ENCODE measurements at regions not wholly inside any gene's neighbourhood (a gene's known extent, or its start where the extent isn't known, plus 50 kb on each side); places are given as distances from the start of the nearest gene placed in this dataset.
A peak's percentile ranks its signal among the peaks of the same experiment; 100 is the strongest.

DNA sequence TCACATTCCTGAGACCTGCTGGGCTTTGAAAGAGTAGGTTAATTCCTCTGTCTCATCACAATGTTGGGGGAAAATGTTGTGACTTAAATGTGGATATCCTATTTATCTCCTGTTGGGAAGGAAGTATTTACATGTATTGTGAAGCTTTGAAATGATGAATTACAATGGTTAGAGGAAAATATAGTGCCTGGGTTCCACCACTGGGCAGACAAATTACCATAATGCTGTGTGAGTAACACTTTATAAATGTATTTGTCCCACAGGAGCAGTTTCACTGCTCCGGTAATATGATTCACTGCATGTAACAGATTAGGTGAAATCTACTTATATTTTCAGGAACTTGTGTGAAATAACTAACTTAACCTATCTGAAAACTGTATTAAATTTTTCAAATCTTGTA is 1476.4 kb downstream of the NLGN4Y start:
- H3K79me1 ChIP-seq (ENCODE audit: low read length), result no peaks in the 10 kb centered on the region
- no peaks in the 10 kb centered on the region for H3K27me3 ChIP-seq (ENCODE audit: insufficient read depth, low read length)
- H4K91ac ChIP-seq (ENCODE audit: low read depth, low read length), result no peak overlapping the region
- no peak overlapping the region for H3K18ac ChIP-seq (ENCODE audit: low read length)
- H3K23ac ChIP-seq (ENCODE audit: low read length), result no peak overlapping the region
- H2AFZ ChIP-seq (ENCODE audit: insufficient read depth, low read length, poor library complexity), result no peak overlapping the region
- H3K79me2 ChIP-seq (ENCODE audit: control insufficient read depth, insufficient read depth, low read length, poor library complexity), result no peaks in the 10 kb centered on the region
- H3K9me3 ChIP-seq (ENCODE audit: insufficient read depth, low read depth, low read length), result no peaks in the 10 kb centered on the region
- no peak overlapping the region for H3K4me3 ChIP-seq (ENCODE audit: low read depth, low read length)
- no peak overlapping the region for H3K14ac ChIP-seq (ENCODE audit: low read length)
- no peaks in the 10 kb centered on the region for H3K4me1 ChIP-seq (ENCODE audit: control insufficient read depth in 1 of 2, insufficient read depth in 2 of 2, low read length in 2 of 2)
- no CpG with 5 or more reads among the region's 1 CpG for WGBS (ENCODE audit: extremely low coverage, insufficient coverage, insufficient read length)
- H3K4me2 ChIP-seq (ENCODE audit: low read length), result no peak overlapping the region
- no peak for DNase-seq
- H4K12ac ChIP-seq (ENCODE audit: low read depth, low read length), result no peak overlapping the region
- H3K27ac ChIP-seq (ENCODE audit: low read depth, low read length), result no peak overlapping the region
- H4K8ac ChIP-seq (ENCODE audit: low read depth, low read length), result no peak overlapping the region
- no peak overlapping the region for H3K9ac ChIP-seq (ENCODE audit: low read length)
- no peak overlapping the region for H2AK5ac ChIP-seq (ENCODE audit: low read length)
- no peak overlapping the region for H2BK12ac ChIP-seq (ENCODE audit: low read length)
- no peaks in the 10 kb centered on the region for H3K36me3 ChIP-seq (ENCODE audit: control insufficient read depth in 1 of 2, insufficient read depth in 2 of 2, low read length in 2 of 2)
- no peak overlapping the region for H3K4ac ChIP-seq (ENCODE audit: low read depth, low read length)
- no peak overlapping the region for H2BK5ac ChIP-seq (ENCODE audit: low read depth, low read length, poor library complexity)
- H2BK120ac ChIP-seq (ENCODE audit: insufficient read depth, low read length, poor library complexity), result no peak overlapping the region

DNA sequence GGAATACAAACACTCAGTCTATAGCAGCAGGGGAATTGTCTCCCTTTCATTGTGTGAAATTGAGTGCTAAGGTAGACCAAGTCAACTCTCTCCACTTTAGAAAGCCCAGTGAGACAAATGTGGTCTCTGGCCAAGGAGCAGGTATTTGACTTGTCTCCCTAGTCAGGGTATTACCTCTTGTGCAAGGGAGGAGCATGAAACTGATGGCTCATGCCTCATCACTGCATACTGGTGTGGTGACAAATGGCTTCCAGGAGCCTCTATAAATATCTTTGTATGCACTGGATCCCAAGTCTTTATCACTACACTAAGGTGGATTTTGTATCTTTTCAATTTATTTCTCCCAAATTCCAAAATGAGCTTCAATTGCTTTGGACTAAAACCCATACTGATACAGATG is 1477.6 kb downstream of the NLGN4Y start:
- H4K12ac ChIP-seq (ENCODE audit: low read depth, low read length), result no peak overlapping the region
- no peak for DNase-seq
- H3K36me3 ChIP-seq (ENCODE audit: control insufficient read depth in 1 of 2, insufficient read depth in 2 of 2, low read length in 2 of 2), result no peaks in the 10 kb centered on the region
- no peak overlapping the region for H2AK5ac ChIP-seq (ENCODE audit: low read length)
- H2AFZ ChIP-seq (ENCODE audit: insufficient read depth, low read length, poor library complexity), result no peak overlapping the region
- no peaks in the 10 kb centered on the region for H3K27me3 ChIP-seq (ENCODE audit: insufficient read depth, low read length)
- H3K4me3 ChIP-seq (ENCODE audit: low read depth, low read length), result no peak overlapping the region
- no peak overlapping the region for H2BK5ac ChIP-seq (ENCODE audit: low read depth, low read length, poor library complexity)
- H4K91ac ChIP-seq (ENCODE audit: low read depth, low read length), result no peak overlapping the region
- H3K4me1 ChIP-seq (ENCODE audit: control insufficient read depth in 1 of 2, insufficient read depth in 2 of 2, low read length in 2 of 2), result no peaks in the 10 kb centered on the region
- no peak overlapping the region for H2BK120ac ChIP-seq (ENCODE audit: insufficient read depth, low read length, poor library complexity)
- no peak overlapping the region for H2BK12ac ChIP-seq (ENCODE audit: low read length)
- no peaks in the 10 kb centered on the region for H3K79me2 ChIP-seq (ENCODE audit: control insufficient read depth, insufficient read depth, low read length, poor library complexity)
- H3K27ac ChIP-seq (ENCODE audit: low read depth, low read length), result no peak overlapping the region
- no peak overlapping the region for H3K4ac ChIP-seq (ENCODE audit: low read depth, low read length)
- no peak overlapping the region for H3K9ac ChIP-seq (ENCODE audit: low read length)
- no peak overlapping the region for H4K8ac ChIP-seq (ENCODE audit: low read depth, low read length)
- no peaks in the 10 kb centered on the region for H3K79me1 ChIP-seq (ENCODE audit: low read length)
- H3K4me2 ChIP-seq (ENCODE audit: low read length), result no peak overlapping the region
- no peak overlapping the region for H3K18ac ChIP-seq (ENCODE audit: low read length)
- no peak overlapping the region for H3K14ac ChIP-seq (ENCODE audit: low read length)
- H3K9me3 ChIP-seq (ENCODE audit: insufficient read depth, low read depth, low read length), result no peaks in the 10 kb centered on the region
- no peak overlapping the region for H3K23ac ChIP-seq (ENCODE audit: low read length)

- Histone ChIP-seq H3K18ac (ENCODE audit: low read length) (no peak overlapping the region), H2AK5ac (ENCODE audit: low read length) (no peak overlapping the region), H3K14ac (ENCODE audit: low read length) (no peak overlapping the region), H3K4ac (ENCODE audit: low read depth, low read length) (no peak overlapping the region), H3K4me2 (ENCODE audit: low read length) (no peak overlapping the region), H3K23ac (ENCODE audit: low read length) (no peak overlapping the region), H3K4me1 (ENCODE audit: control insufficient read depth in 1 of 2, insufficient read depth in 2 of 2, low read length in 2 of 2) (no peaks in the 10 kb centered on the region), H3K79me2 (ENCODE audit: control insufficient read depth, insufficient read depth, low read length, poor library complexity) (no peaks in the 10 kb centered on the region), H3K36me3 (ENCODE audit: control insufficient read depth in 1 of 2, insufficient read depth in 2 of 2, low read length in 2 of 2) (no peaks in the 10 kb centered on the region), H3K79me1 (ENCODE audit: low read length) (no peaks in the 10 kb centered on the region), H3K27me3 (ENCODE audit: insufficient read depth, low read length) (no peaks in the 10 kb centered on the region), H2AFZ (ENCODE audit: insufficient read depth, low read length, poor library complexity) (no peak overlapping the region), H2BK5ac (ENCODE audit: low read depth, low read length, poor library complexity) (no peak overlapping the region), H4K12ac (ENCODE audit: low read depth, low read length) (no peak overlapping the region), H3K9ac (ENCODE audit: low read length) (no peak overlapping the region), H2BK120ac (ENCODE audit: insufficient read depth, low read length, poor library complexity) (no peak overlapping the region), H3K9me3 (ENCODE audit: insufficient read depth, low read depth, low read length) (no peaks in the 10 kb centered on the region), H3K27ac (ENCODE audit: low read depth, low read length) (no peak overlapping the region), H4K91ac (ENCODE audit: low read depth, low read length) (no peak overlapping the region), H3K4me3 (ENCODE audit: low read depth, low read length) (no peak overlapping the region), H4K8ac (ENCODE audit: low read depth, low read length) (no peak overlapping the region), H2BK12ac (ENCODE audit: low read length) (no peak overlapping the region)
- no peak for DNase-seq
- WGBS (ENCODE audit: extremely low coverage, insufficient coverage, insufficient read length), result no CpG with 5 or more reads among the region's 1 CpG
These were observed 1527.7 kb downstream of the NLGN4Y start for GRCh38 chrY:16051908-16052643.

GRCh38 chrY:16060141-16060540 is 1535.8 kb downstream of the NLGN4Y start:
- H3K27ac ChIP-seq (ENCODE audit: low read depth, low read length), result no peak overlapping the region
- WGBS (ENCODE audit: extremely low coverage, insufficient coverage, insufficient read length), result no CpG with 5 or more reads among the region's 1 CpG
- peak overlapping the region; percentile 72 for H2BK120ac ChIP-seq (ENCODE audit: insufficient read depth, low read length, poor library complexity)
- no peak overlapping the region for H3K4ac ChIP-seq (ENCODE audit: low read depth, low read length)
- H4K91ac ChIP-seq (ENCODE audit: low read depth, low read length), result no peak overlapping the region
- no peaks in the 10 kb centered on the region for H3K36me3 ChIP-seq (ENCODE audit: control insufficient read depth in 1 of 2, insufficient read depth in 2 of 2, low read length in 2 of 2)
- no peak overlapping the region for H3K4me2 ChIP-seq (ENCODE audit: low read length)
- no peak overlapping the region for H3K23ac ChIP-seq (ENCODE audit: low read length)
- no peaks in the 10 kb centered on the region for H3K79me1 ChIP-seq (ENCODE audit: low read length)
- H2BK5ac ChIP-seq (ENCODE audit: low read depth, low read length, poor library complexity), result no peak overlapping the region
- H4K8ac ChIP-seq (ENCODE audit: low read depth, low read length), result no peak overlapping the region
- no peak overlapping the region for H2AK5ac ChIP-seq (ENCODE audit: low read length)
- no peak overlapping the region for H2AFZ ChIP-seq (ENCODE audit: insufficient read depth, low read length, poor library complexity)
- no peak overlapping the region for H3K18ac ChIP-seq (ENCODE audit: low read length)
- DNase-seq, result no peak
- H3K79me2 ChIP-seq (ENCODE audit: control insufficient read depth, insufficient read depth, low read length, poor library complexity), result no peaks in the 10 kb centered on the region
- no peak overlapping the region for H4K12ac ChIP-seq (ENCODE audit: low read depth, low read length)
- H3K9ac ChIP-seq (ENCODE audit: low read length), result no peak overlapping the region
- no peak overlapping the region for H2BK12ac ChIP-seq (ENCODE audit: low read length)
- H3K4me1 ChIP-seq (ENCODE audit: control insufficient read depth in 1 of 2, insufficient read depth in 2 of 2, low read length in 2 of 2), result peaks cover 0 to 4% of the 10 kb centered on the region in 2 experiments
- H3K9me3 ChIP-seq (ENCODE audit: insufficient read depth, low read depth, low read length), result no peaks in the 10 kb centered on the region
- H3K4me3 ChIP-seq (ENCODE audit: low read depth, low read length), result no peak overlapping the region
- no peaks in the 10 kb centered on the region for H3K27me3 ChIP-seq (ENCODE audit: insufficient read depth, low read length)
- no peak overlapping the region for H3K14ac ChIP-seq (ENCODE audit: low read length)
